A673 (cell line): ENCODE measurements at regions not wholly inside any gene's neighbourhood (a gene's known extent, or its start where the extent isn't known, plus 50 kb on each side); places are given as distances from the start of the nearest gene placed in this dataset.

Source experiments
- CTCF ChIP-seq: fragments of 300-800, 200-600 bp; sonication (generic); conservative IDR thresholded peaks from 2 replicates; pipeline ENCODE4 v1.5.1; 2017; ENCODE audit warnings: low read depth, mild to moderate bottlenecking, antibody characterized with exemption, low read length, moderate library complexity, mixed read lengths
- EZH2 ChIP-seq: fragments of 200-600 bp; sonication (generic); IDR thresholded peaks from 2 replicates; pipeline ENCODE4 v1.6.1; 2017; ENCODE audit warnings: borderline replicate concordance, low read depth, mild to moderate bottlenecking, mixed read lengths, antibody characterized with exemption, low read length; ENCODE audit not compliant: poor library complexity, severe bottlenecking

GRCh38 chr7:45416846-45417245 is 157.3 kb upstream of the ADCY1 start:
- TF ChIP-seq CTCF, result no peak
- no peak for TF ChIP-seq EZH2
